MM.1S (cell line): ENCODE measurements at regions not wholly inside any gene's neighbourhood (a gene's known extent, or its start where the extent isn't known, plus 50 kb on each side); places are given as distances from the start of the nearest gene placed in this dataset.

ENCODE experiments used
- DNase-seq: peaks from one replicate; pipeline ENCODE4 v3.0.0-alpha.2; 2015
- H2AFZ ChIP-seq: fragments of 300-600 bp; sonication (generic); 2 replicates; pipeline ENCODE4 v1.6.0; 2016; ENCODE audit warnings: antibody characterized with exemption, low read length
- H3F3A ChIP-seq: fragments of 300-600 bp; sonication (generic); 2 replicates; pipeline ENCODE4 v1.6.1; 2016; ENCODE audit warnings: mild to moderate bottlenecking, antibody characterized with exemption, low read length, moderate library complexity, mixed read lengths; ENCODE audit not compliant: insufficient read depth
- H3K27ac ChIP-seq: fragments of 300-600 bp; sonication (generic); 2 replicates; pipeline ENCODE4 v1.5.1; 2016; ENCODE audit warnings: mild to moderate bottlenecking, low read length
- H3K27me3 ChIP-seq: fragments of 300-600 bp; sonication (generic); replicated peaks from 2 replicates; pipeline ENCODE4 v1.6.0; 2016; ENCODE audit warnings: low read length; ENCODE audit not compliant: insufficient read depth
- H3K36me3 ChIP-seq: fragments of 300-600 bp; sonication (generic); replicated peaks from 2 replicates; pipeline ENCODE4 v1.6.1; 2016; ENCODE audit warnings: mild to moderate bottlenecking, low read length, mixed read lengths; ENCODE audit not compliant: insufficient read depth
- H3K4me1 ChIP-seq: fragments of 300-600 bp; sonication (generic); 2 replicates; pipeline ENCODE4 v1.6.1; 2016; ENCODE audit warnings: low read length, mixed read lengths
- H3K4me2 ChIP-seq: fragments of 300-600 bp; sonication (generic); 2 replicates; pipeline ENCODE4 v1.6.0; 2016; ENCODE audit warnings: low read depth, low read length
- H3K4me3 ChIP-seq: fragments of 300-600 bp; sonication (generic); 2 replicates; pipeline ENCODE4 v1.5.1; 2016; ENCODE audit warnings: low read length, mixed read lengths
- H3K79me2 ChIP-seq: fragments of 300-600 bp; sonication (generic); 2 replicates; pipeline ENCODE4 v1.6.1; 2016; ENCODE audit warnings: mixed run types, low read length, mixed read lengths
- H3K9ac ChIP-seq: fragments of 300-600 bp; sonication (generic); 2 replicates; pipeline ENCODE4 v1.6.1; 2016; ENCODE audit warnings: low read length, mixed read lengths
- H3K9me2 ChIP-seq: fragments of 300-600 bp; sonication (generic); replicated peaks from 2 replicates; pipeline ENCODE4 v1.6.1; 2016; ENCODE audit warnings: mild to moderate bottlenecking, low read length, mixed read lengths; ENCODE audit not compliant: insufficient read depth
- H3K9me3 ChIP-seq: fragments of 300-600 bp; sonication (generic); replicated peaks from 2 replicates; pipeline ENCODE4 v1.6.1; 2016; ENCODE audit warnings: mild to moderate bottlenecking, low read length, mixed read lengths; ENCODE audit not compliant: insufficient read depth
- H4K20me1 ChIP-seq: fragments of 300-600 bp; sonication (generic); 2 replicates; pipeline ENCODE4 v1.6.1; 2016; ENCODE audit warnings: mild to moderate bottlenecking, low read length, moderate library complexity, mixed read lengths; ENCODE audit not compliant: insufficient read depth
- CTCF ChIP-seq: fragments of 300-600 bp; sonication (generic); IDR thresholded peaks from 2 replicates; pipeline ENCODE4 v1.5.1; 2016; ENCODE audit warnings: antibody characterized with exemption, low read length, mixed read lengths
- EZH2 ChIP-seq: fragments of 300-600 bp; sonication (generic); optimal IDR thresholded peaks from 2 replicates; pipeline ENCODE3; 2017; ENCODE audit warnings: low read depth, mild to moderate bottlenecking, antibody characterized with exemption, low read length, mixed read lengths
- EZH2phosphoT487 ChIP-seq: fragments of 300-600 bp; sonication (generic); IDR thresholded peaks from 2 replicates; pipeline ENCODE4 v1.6.1; 2018; ENCODE audit warnings: antibody characterized with exemption, low read length

DNA sequence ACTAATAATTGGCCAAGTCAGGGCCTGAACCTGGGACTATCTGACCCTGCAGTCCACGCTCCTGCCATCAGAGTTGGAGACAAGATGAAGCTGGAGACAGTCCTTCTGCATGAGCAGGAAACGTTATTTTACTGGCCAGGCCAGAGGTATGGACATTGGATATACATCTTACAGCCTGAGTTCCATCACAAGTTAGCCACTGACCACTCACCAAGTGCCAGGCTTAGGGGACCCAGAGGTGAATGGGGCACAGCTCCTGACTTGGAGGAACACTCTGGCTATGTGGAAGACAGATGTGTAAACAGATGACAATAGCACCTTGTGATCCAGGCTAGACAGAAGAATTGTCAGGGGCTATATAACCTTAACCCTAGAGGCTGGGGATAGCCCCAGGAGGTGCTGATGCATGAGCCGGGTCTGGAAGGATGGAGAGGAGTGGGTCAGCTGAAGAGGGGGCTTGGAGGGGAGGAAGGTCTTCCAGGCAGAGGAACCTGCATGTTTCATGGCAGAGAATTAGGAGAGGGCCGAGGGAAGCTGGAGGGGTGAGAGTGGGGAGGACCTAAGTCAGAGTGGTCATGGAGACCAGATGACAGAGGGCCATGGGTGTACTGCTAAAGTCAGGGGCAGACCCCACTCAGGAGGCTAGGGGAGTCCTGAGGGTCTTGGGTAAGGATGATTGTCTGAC lies 52.5 kb upstream of the DMRTB1 start:
- Histone ChIP-seq H3K4me2 (no peak overlapping the region), H3K36me3 (no peaks in the 10 kb centered on the region), H3F3A (no peaks in the 10 kb centered on the region), H4K20me1 (no peaks in the 10 kb centered on the region), H3K27me3 (no peaks in the 10 kb centered on the region), H3K9me3 (no peaks in the 10 kb centered on the region), H3K4me1 (no peaks in the 10 kb centered on the region), H3K9me2 (no peaks in the 10 kb centered on the region), H3K9ac (no peak overlapping the region), H3K27ac (no peak overlapping the region), H2AFZ (no peak overlapping the region), H3K4me3 (no peak overlapping the region), H3K79me2 (no peaks in the 10 kb centered on the region)
- TF ChIP-seq CTCF (no peak), EZH2phosphoT487 (no peak), EZH2 (no peak)
- DNase-seq, result no peak

DNA sequence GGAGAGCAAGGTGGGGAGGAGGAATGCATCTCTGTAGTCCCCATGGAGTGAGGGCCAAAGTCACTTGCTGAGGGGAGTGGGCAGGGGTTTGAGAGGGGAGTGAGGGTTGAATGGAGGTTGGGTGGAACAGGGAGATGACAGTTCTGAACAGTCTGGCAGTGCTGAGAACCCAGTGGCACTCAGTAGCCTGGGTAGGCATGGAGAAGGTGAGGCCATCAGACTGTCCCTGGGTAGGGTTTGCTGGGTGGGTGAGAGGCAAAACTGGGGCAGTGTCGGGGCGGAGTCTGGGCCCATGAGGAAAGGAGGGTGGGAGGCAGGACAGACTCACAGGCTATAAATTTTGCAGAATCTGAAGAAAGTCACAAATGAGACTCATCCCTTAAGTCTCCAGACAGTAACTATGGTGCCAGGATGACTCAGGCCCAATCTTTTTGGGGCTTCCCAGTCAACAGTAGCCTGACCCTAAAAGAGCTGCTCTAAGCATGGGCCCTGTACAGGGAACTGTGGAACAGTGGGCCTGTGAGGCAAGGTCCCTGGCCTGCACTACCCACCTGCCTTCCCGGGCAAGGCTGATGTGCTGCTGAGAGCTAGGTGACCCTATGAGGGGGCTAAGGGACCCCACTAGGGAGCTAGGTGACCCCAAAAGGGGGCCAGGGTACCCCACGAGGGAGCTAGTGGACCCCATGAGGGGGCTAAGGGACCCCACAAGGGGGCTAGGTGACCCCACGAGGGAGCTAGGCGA lies 51.0 kb upstream of the DMRTB1 start:
- no peaks in the 10 kb centered on the region for H3K79me2 ChIP-seq
- no peaks in the 10 kb centered on the region for H3K27me3 ChIP-seq
- H3K36me3 ChIP-seq, result no peaks in the 10 kb centered on the region
- H3K9me2 ChIP-seq, result no peaks in the 10 kb centered on the region
- no peaks in the 10 kb centered on the region for H4K20me1 ChIP-seq
- DNase-seq, result no peak
- H3K4me2 ChIP-seq, result no peak overlapping the region
- no peaks in the 10 kb centered on the region for H3K9me3 ChIP-seq
- no peak overlapping the region for H2AFZ ChIP-seq
- no peaks in the 10 kb centered on the region for H3F3A ChIP-seq
- H3K4me3 ChIP-seq, result no peak overlapping the region
- H3K9ac ChIP-seq, result no peak overlapping the region
- TF ChIP-seq EZH2 (no peak), EZH2phosphoT487 (no peak), CTCF (no peak)
- no peaks in the 10 kb centered on the region for H3K4me1 ChIP-seq
- H3K27ac ChIP-seq, result no peak overlapping the region

DNA sequence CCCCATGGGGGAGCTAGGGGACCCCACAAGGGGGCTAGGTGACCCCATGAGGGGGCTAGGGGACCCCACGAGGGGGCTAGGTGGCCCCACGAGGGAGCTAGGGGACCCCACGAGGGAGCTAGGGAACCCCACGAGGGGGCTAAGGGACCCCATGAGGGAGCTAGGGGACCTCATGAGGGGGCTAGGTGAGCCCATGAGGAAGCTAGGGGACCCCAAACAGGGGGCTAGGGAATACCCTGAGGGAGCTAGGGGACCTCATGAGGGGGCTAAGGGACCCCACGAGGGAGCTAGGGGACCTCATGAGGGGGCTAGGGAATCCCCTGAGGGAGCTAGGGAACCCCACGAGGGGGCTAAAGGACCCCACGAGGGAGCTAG lies 50.5 kb upstream of the DMRTB1 start:
- H3K9ac ChIP-seq, result no peak overlapping the region
- TF ChIP-seq EZH2 (no peak), CTCF (no peak), EZH2phosphoT487 (no peak)
- H3K9me2 ChIP-seq, result no peaks in the 10 kb centered on the region

More for the DNA sequence above, 50.5 kb upstream of the DMRTB1 start:
- no peaks in the 10 kb centered on the region for H3K36me3 ChIP-seq
- no peak overlapping the region for H2AFZ ChIP-seq
- no peaks in the 10 kb centered on the region for H3K27me3 ChIP-seq
- H3K4me1 ChIP-seq, result no peaks in the 10 kb centered on the region
- DNase-seq, result no peak
- no peaks in the 10 kb centered on the region for H3K79me2 ChIP-seq
- no peaks in the 10 kb centered on the region for H4K20me1 ChIP-seq
- H3K4me3 ChIP-seq, result no peak overlapping the region
- H3F3A ChIP-seq, result no peaks in the 10 kb centered on the region
- no peaks in the 10 kb centered on the region for H3K9me3 ChIP-seq
- no peak overlapping the region for H3K4me2 ChIP-seq
- H3K27ac ChIP-seq, result no peak overlapping the region
